CD1c-positive myeloid dendritic cell (primary cell): ENCODE measurements at regions not wholly inside any gene's neighbourhood (a gene's known extent, or its start where the extent isn't known, plus 50 kb on each side); places are given as distances from the start of the nearest gene placed in this dataset.
"Not testable (repeated sequence)": the region's sequence is repeated elsewhere in the genome, so short reads cannot be mapped to it uniquely, and the experiment has no call there.

ENCODE experiments used
- DNase-seq: peaks from one replicate; pipeline ENCODE4 v3.0.0-alpha.2; 2016; ENCODE audit errors: extremely low spot score

- no peak for DNase-seq
These were observed 460.7 kb upstream of the RASGRP1 start for GRCh38 chr15:39025321-39025720.

- DNase-seq: no peak
These were observed 461.3 kb upstream of the RASGRP1 start for GRCh38 chr15:39025881-39026280.

DNA sequence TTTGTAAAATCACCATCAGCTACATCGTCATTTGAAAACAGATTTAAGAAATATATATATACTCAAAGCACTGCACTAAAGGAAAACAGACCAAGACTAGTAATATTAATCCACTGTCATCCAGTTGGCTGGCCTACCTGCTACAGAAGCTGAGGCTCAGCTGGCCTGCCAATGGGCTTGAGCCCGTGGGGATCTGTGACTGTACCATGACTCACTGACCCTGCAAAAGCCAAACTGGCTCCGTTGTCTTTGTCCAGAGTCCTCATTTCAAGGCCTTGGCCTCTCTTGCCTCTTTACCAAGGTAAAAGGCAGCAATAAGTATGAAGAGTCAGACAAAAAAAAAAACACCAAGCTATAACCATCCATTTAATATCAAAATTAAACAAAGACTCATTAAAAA lies 463.5 kb upstream of the RASGRP1 start:
- no peak for DNase-seq

DNA sequence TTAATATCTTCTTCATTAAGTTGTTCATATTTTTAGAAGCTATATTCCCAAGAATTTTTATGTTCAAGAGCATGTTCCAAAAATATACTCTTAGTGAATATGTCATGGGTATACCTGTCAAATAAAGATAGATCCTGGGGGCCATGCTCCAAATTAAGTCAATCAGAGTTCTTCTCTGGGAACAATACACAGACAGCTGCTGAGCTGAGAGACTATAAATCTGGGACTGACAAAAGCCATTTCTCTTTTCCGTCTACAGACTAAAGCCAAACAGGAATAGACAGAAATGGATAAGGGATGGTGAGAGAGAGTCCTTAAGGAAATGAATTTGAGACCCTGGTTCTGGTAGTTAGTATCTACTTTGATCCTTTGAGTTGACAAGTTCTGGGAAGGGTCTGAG lies 465.1 kb upstream of the RASGRP1 start:
- DNase-seq: no peak

DNA sequence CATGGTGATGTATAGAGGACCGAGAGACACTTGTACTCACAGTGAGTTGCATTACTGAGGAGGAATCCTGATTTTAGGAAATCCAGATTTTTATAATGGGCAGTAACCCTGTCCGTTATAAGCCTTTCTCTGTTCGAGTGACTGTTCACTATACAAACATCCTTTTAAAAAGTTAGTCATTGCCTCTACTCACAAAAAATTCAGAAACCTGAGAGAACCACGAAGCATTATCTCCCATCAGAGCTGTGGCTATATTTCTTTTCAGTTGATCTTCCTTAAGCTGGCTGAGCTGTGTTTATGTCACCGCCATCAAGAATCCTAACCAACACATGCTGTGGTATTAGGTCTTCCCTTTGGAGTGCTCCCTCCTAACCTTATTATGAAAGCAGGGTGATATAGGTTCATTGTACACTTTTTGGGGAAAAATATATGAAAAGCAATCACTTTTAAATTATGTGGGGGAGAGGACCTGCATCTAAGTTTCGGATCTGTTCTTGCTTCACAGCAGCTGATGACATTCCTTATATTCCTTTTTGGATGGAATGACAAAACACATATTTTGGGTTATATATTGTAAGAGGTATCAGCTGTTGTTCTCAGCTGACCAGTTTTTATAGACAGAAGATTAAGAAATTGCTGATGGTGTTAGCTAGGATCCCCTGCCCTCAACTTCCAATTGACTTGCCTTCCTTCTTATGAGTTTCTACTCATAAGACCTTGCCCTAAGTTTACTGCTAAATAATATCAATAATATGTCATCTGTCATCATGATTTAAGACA lies 465.9 kb upstream of the RASGRP1 start:
- no peak for DNase-seq

DNA sequence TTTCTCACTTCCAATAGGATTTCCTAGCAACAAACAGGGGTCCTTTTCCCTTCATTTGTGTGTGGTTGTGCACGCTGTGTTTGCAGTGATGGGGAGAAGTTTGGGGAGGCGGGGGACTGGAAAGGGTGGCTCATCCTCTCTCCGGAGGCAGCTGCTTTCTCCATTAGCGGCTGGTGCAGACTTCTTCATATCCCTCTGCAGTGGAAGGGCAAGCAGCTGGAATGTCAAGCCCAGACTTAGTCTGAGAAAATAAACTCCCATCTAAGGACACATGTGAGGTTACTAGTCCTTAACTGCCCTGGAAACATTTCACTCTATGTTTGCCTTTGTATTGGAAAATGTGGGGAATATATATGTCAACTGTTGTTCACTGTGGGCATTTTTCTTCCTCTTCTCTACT lies 467.0 kb upstream of the RASGRP1 start:
- no peak for DNase-seq

DNA sequence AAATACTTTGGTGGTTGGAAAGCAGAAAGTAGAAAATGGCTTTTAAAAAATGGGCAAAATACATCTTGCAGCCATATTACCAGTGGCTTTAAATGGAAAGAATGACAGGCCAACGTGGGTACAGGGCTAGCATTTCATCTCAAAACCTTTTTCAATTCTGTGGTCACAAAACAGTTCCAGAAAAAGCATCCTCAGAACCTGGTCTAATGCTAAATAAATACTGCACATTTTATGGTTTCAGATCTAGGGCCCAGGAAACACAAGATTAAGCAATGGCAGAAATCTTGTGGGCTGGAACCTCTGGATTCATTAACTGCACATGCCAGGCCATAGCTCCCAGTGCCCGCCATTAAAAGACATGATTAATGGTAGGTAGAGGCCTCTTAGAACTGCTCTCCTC lies 470.2 kb upstream of the RASGRP1 start:
- DNase-seq: no peak

DNA sequence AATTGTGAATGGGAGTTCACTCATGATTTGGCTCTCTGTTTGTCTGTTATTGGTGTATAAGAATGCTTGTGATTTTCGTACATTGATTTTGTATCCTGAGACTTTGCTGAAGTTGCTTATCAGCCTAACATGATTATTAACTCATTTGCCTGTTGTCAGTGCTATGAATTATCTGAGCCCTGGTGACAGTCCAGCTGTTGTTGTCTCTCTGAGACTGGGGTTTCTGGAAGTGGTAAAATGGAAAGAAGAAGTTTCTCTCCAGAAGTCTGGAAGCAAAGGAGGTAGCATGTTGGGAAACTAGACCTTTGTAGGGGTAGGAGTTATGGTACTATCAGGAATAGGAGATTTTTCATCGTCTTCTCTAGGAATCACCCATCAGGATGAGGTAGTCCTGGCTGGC lies 473.0 kb upstream of the RASGRP1 start:
- DNase-seq: not testable (repeated sequence)

DNA sequence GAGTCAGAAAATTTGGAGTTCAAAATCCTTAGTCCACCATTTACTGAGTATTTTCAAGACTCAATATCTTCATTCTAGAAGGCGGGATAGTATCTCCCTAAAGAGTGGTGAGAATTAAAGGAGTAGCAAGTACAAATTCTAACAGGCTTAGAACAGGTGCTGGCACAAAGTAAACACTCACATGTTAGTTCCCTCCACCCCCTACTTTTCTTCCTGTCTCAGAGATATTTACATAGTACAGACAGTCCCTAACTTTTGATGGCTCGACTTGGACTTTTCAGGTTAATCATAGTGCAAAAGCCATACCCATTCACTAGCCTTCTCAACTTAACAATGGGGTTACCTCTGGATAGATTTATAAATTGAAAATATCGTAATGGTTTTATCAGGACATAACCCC lies 476.2 kb upstream of the RASGRP1 start:
- DNase-seq: no peak

DNA sequence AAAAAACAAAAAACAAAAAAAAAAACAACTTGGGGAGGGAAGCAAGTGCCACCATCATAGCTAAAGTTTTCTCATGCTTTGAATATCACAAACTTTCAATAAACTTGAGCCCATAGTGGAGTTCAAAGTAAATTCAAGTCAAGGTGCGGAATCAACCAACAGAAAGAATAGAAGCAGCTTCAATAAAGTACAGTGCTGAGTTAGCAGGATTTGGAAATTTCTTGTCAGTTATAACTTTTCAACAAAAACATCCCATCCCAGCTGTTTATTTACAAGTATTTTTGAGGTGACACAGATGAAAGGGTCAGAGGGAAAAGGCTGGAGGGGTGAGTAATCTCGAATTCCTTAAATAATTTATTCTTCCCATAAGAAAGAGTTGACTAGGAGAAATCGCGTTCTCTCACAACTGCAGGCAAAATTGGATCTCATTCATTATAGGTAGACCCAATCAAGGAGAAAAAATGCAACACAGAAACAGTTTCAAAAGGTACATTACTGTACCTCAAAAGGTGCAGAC lies 477.4 kb upstream of the RASGRP1 start:
- DNase-seq: no peak

DNA sequence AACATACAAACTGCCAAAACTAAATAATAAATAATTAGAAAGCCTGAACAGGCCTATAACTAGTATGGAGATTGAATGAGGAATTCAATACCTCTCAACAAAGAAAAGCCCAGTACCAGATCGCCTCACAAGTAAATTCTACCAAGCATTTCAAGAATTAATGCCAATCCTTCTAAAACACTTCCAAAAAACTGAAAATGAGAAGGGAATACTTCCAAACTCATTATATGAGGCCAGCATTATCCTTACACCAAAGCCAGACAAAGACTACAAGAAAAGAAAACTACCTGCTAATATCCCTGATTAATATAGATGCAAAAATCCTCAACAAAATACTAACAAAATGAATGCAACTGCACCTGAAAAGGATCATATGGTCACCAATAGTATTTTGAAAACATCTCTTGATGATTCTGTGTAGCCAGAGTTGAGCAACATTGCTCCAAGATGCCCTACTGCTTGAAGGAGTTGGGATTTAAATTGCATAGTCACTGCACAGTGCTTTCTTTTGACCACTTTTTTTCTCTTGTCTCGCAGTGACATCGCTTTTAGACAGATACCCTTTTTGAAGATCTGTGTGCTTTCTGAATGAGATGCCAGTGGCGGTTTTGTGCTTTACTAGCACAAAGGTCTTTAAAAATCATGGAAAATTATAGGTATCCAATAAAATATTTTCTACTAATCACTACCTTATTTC lies 487.2 kb upstream of the RASGRP1 start:
- DNase-seq: no peak

DNA sequence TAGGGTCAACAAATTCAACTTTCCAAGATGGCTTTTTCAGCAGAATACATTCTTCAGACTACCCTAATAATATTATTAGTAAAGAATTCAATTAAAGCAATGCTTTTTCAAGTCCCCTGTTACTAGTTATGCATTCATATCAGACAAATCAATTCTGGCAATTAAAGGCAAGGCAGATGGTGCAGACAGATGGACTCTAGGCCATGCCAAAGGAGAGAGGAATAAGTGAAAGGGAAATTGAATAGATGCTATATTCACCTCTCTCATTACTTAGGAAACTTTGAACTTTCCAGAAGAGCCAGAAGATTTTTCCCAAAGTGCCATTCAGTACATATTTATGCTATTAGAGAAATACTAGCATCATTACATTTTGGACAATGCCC lies 487.7 kb upstream of the RASGRP1 start:
- no peak for DNase-seq

- DNase-seq: no peak
These were observed 488.9 kb upstream of the RASGRP1 start for GRCh38 chr15:39053480-39053879.

GRCh38 chr15:39054128-39054732 lies 489.6 kb upstream of the RASGRP1 start:
- no peak for DNase-seq

DNA sequence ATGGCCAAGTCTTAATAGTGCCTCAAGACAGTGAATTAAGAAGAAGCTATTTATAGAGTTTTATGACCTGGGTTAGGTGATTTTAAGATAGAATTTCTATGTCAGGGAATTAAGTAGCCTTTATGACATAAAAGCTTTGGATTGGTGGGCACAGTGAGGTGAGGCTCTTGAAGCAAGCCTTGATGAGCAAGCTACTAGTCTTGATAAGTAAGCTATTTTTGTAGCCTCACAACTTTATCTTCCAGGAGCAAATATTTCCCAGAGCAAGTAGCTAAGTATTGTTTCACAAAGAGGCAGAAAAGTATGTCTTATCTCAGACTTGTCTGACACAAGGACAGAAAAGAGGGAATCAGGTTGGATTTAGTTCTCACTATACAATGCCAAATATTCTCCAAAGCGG lies 491.7 kb upstream of the RASGRP1 start:
- no peak for DNase-seq

DNA sequence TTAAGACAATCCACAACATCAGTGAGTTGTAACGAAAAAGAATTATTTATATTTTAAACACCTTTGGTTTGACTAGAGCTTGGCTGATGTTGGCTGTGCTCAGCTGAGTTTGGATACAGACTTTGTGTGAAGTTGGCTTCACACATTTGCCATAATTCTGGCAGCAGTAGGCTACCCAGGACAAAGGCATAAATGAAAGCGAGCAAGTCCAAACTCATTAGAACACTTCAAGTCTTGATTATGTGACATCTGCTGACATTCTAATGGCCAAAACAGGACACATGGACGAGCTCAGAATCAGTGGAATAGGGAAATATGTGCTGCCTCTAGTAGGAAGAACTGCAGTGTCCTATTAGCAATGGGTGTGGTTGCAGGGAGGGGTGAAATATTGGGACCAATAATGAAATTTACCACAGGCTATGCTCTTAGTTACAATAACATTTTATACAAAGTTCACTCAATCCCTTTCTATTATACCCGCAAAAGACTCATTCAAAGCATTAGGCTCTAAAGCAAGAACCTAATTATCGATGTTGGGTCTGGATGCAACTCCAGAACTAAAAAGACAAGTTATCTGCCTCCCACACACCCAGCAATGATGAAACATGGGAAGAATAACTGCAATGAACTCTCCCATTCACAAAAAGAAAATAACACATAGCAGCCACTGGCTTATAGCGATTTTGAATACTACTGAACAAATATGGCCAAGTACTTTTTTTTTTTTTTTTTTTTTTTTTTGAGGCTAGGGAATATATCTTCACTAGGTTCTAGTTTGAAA lies 493.9 kb upstream of the RASGRP1 start:
- no peak for DNase-seq

GRCh38 chr15:39059917-39060316 lies 495.3 kb upstream of the RASGRP1 start:
- no peak for DNase-seq

DNA sequence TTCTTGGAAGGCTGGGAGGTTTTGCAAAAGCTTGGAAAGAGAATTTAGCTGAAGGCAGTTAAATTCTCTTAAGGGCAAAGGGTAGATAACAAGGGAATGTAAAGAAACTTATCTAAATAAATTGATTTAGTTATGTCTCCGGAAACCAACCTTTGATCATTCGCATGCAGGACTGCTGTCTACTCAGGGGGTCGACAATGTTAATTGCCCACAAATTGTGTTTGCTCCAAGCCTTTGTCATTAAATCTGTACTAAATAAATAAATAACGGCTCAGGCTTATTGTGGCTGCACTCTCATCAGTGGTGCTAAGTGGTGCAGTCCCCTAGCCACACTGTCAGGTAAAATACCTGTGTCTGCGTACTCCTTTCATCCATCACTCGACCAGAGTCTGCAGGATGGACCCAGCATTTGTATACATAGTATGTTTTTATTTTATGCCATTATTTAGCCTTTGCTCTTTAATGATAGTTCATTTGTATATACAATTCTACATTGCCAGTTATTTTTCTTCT lies 497.4 kb upstream of the RASGRP1 start:
- DNase-seq: no peak

DNA sequence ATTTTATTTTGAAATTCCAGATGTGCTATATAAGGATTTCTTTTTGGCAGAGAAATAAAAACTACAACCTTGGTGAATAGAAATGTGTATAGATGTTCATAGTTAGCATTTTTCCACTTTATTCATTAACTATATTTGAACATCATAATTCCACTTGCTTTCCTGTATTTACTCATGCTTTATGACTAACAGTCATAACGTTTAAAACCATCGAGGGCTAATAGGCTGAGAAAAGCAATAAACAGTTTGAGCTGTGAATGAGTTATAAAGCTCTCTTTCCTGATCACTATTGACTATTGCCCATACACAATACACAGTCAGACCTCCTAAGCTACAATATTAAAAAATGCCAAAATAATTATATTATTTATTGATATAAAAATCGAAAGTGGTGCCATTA lies 502.1 kb upstream of the RASGRP1 start:
- no peak for DNase-seq

- no peak for DNase-seq
These were observed 506.4 kb upstream of the THBS1 start for GRCh38 chr15:39074341-39074985.

- no peak for DNase-seq
These were observed 505.6 kb upstream of the THBS1 start for GRCh38 chr15:39075311-39075710.
